A549 (cell line): ENCODE measurements at regions not wholly inside any gene's neighbourhood (a gene's known extent, or its start where the extent isn't known, plus 50 kb on each side); places are given as distances from the start of the nearest gene placed in this dataset.

ENCODE experiments used
- ATAC-seq, 2 experiments: fragments of 200-7000 bp in 1 of 2; fragments of >200 bp in 1 of 2; cut with Nextera tagmentation in 1 of 2; cut with Tn5 transposase in 1 of 2; 3 replicates each; pipeline versions ENCODE4 v1.8.0 to v1.9.1; 2018 to 2020; ENCODE audit warnings: mild to moderate bottlenecking in 1 of 2, moderate library complexity in 1 of 2
- CTCF ChIA-PET: fragments of 300-600 bp; sonication (Branson Sonifier 250); formaldehyde crosslinking; extraction: SDS; loops from one replicate; lab custom pipeline; 2021; ENCODE audit warnings: antibody characterized with exemption, inconsistent platforms; lab: Yijun Ruan, JAX
- POLR2A ChIA-PET: fragments of 350-600 bp; formaldehyde crosslinking; extraction: SDS; loops from one replicate; lab custom pipeline; 2021; ENCODE audit warnings: antibody characterized with exemption, inconsistent platforms; lab: Yijun Ruan, JAX
- DNase-seq, 2 experiments: peaks; one replicate each; pipeline versions ENCODE4 v3.0.0 to v3.0.0-alpha.2; 2011 to 2016; ENCODE audit warnings: low read depth in 1 of 2, low spot score in 1 of 2
- FAIRE-seq: peaks from 2 replicates; lab custom pipeline; 2011; peaks lifted over from hg19 to GRCh38; lab: Jason Lieb, UNC
- H3K27ac ChIP-seq, 2 experiments: fragments of >200 bp; sonication (Bioruptor Twin); formaldehyde crosslinking; 3 replicates each; pipeline ENCODE4 v1.5.1; 2016 to 2017
- H3K4me1 ChIP-seq: fragments of >200 bp; sonication (Bioruptor Twin); formaldehyde crosslinking; 3 replicates; pipeline ENCODE4 v1.6.1; 2016
- H3K4me2 ChIP-seq: fragments of >200 bp; sonication (Bioruptor Twin); formaldehyde crosslinking; 3 replicates; pipeline ENCODE4 v1.6.1; 2016
- H3K4me3 ChIP-seq: fragments of >200 bp; sonication (Bioruptor Twin); formaldehyde crosslinking; 3 replicates; pipeline ENCODE4 v1.5.1; 2016
- H3K9me3 ChIP-seq: fragments of >200 bp; sonication (Bioruptor Twin); formaldehyde crosslinking; 3 replicates; pipeline ENCODE4 v1.6.1; 2016
- BCL3 ChIP-seq: fragments of >200 bp; sonication (Bioruptor Twin); formaldehyde crosslinking; IDR thresholded peaks from 3 replicates; pipeline ENCODE4 v1.6.1; 2016
- CEBPB ChIP-seq, 2 experiments: fragments of >200 bp in 1 of 2; sonication (Bioruptor Twin) in 1 of 2; formaldehyde crosslinking in 1 of 2; IDR thresholded peaks; 2 replicates each; pipeline ENCODE4 v1.6.1; 2012 to 2016
- EHF ChIP-seq: fragments of 250-450 bp; sonication (Bioruptor Pico); IDR thresholded peaks from 2 replicates; pipeline ENCODE4 v1.5.0; 2020; ENCODE audit warnings: mild to moderate bottlenecking
- ESRRA ChIP-seq: fragments of 150-350 bp; IDR thresholded peaks from 2 replicates; pipeline ENCODE4 v1.6.1; 2014; ENCODE audit warnings: mild to moderate bottlenecking, low read length, borderline replicate concordance
- FOSB ChIP-seq: fragments of 250-450 bp; sonication (Bioruptor Pico); IDR thresholded peaks from 2 replicates; pipeline ENCODE4 v1.5.0; 2020; ENCODE audit warnings: mild to moderate bottlenecking, moderate library complexity
- HDAC2 ChIP-seq: fragments of 200-600 bp; sonication (generic); IDR thresholded peaks from 2 replicates; pipeline ENCODE4 v1.6.1; 2016
- HOXB5 ChIP-seq: fragments of 250-450 bp; sonication (Bioruptor Pico); IDR thresholded peaks from 2 replicates; pipeline ENCODE4 v1.5.0; 2020; ENCODE audit warnings: mild to moderate bottlenecking, moderate library complexity
- JUN ChIP-seq, 2 experiments: fragments of >200 bp; sonication (Bioruptor Twin); formaldehyde crosslinking; IDR thresholded peaks; 2 replicates in 1 of 2; 3 replicates in 1 of 2; pipeline ENCODE4 v1.6.1; 2016 to 2017
- KDM5A ChIP-seq: fragments of 200-600 bp; sonication (generic); IDR thresholded peaks from 2 replicates; pipeline ENCODE4 v1.6.1; 2016; ENCODE audit warnings: antibody characterized with exemption, mild to moderate bottlenecking
- MAFK ChIP-seq: fragments of 450-650 bp; IDR thresholded peaks from 2 replicates; pipeline ENCODE4 v1.6.1; 2014; ENCODE audit not compliant: partially characterized antibody
- MAX ChIP-seq: IDR thresholded peaks from 2 replicates; pipeline ENCODE4 v1.6.1; 2012
- MYC ChIP-seq: IDR thresholded peaks from 2 replicates; pipeline ENCODE4 v1.6.1; 2012; ENCODE audit warnings: mild to moderate bottlenecking, inconsistent platforms, low read length, improper control_type of control experiment, borderline replicate concordance
- NR3C1 ChIP-seq: fragments of >200 bp; sonication (Bioruptor Twin); formaldehyde crosslinking; IDR thresholded peaks from 3 replicates; pipeline ENCODE4 v1.6.1; 2017
- PHF8 ChIP-seq: fragments of 200-600 bp; sonication (generic); IDR thresholded peaks from 2 replicates; pipeline ENCODE4 v1.6.1; 2016; ENCODE audit warnings: low read depth, mild to moderate bottlenecking, antibody characterized with exemption, moderate library complexity, borderline replicate concordance
- POLR2A ChIP-seq: IDR thresholded peaks from 2 replicates; pipeline ENCODE4 v1.6.1; 2012; ENCODE audit warnings: mild to moderate bottlenecking, low read length
- RCOR1 ChIP-seq: fragments of 150-350 bp; IDR thresholded peaks from 2 replicates; pipeline ENCODE4 v1.6.1; 2014; ENCODE audit warnings: antibody characterized with exemption, low read length, low read depth
- RNF2 ChIP-seq: fragments of 200-600 bp; sonication (generic); IDR thresholded peaks from 2 replicates; pipeline ENCODE4 v1.6.1; 2016; ENCODE audit warnings: low read depth, mild to moderate bottlenecking, antibody characterized with exemption, moderate library complexity, borderline replicate concordance
- SMC3 ChIP-seq: fragments of >200 bp; sonication (Bioruptor Twin); formaldehyde crosslinking; IDR thresholded peaks from 3 replicates; pipeline ENCODE4 v1.6.1; 2018; ENCODE audit warnings: inconsistent platforms
- ZFP36 ChIP-seq: fragments of 450-650 bp; IDR thresholded peaks from 2 replicates; pipeline ENCODE4 v1.6.1; 2014; ENCODE audit warnings: borderline replicate concordance; ENCODE audit not compliant: partially characterized antibody
- WGBS: methylation state at CpG from one replicate; pipeline ENCODE4 v1.1.6; 2017; ENCODE audit errors: missing lambda C conversion rate; 5-methylcytosine and 5-hydroxymethylcytosine counted together
- TF ChIP-seq, protein P1 (sequence below): IDR thresholded peaks from 2 replicates; pipeline ENCODE4 v1.6.1; 2012; ENCODE audit warnings: low read depth, borderline replicate concordance
- TF ChIP-seq, protein P2 (sequence below): fragments of 250-450 bp; sonication (Bioruptor Pico); IDR thresholded peaks from 2 replicates; pipeline ENCODE4 v1.5.0; 2020; ENCODE audit warnings: low read depth, mild to moderate bottlenecking, moderate library complexity
- TF ChIP-seq, protein P3 (sequence below): fragments of 150-350 bp; IDR thresholded peaks from 2 replicates; pipeline ENCODE4 v1.6.1; 2014; ENCODE audit warnings: low read depth, mild to moderate bottlenecking, low read length

GRCh38 chr2:161522796-161523195 lies 101.4 kb upstream of the SLC4A10 start:
- no peaks in the 10 kb centered on the region for H3K4me1 ChIP-seq
- H3K4me2 ChIP-seq: no peak overlapping the region
- DNase-seq: no peak
- H3K9me3 ChIP-seq: no peaks in the 10 kb centered on the region
- no peak for FAIRE-seq
- no peak overlapping the region for H3K4me3 ChIP-seq
- H3K27ac ChIP-seq: no peak overlapping the region
- TF ChIP-seq HOXB5 (CRISPR knock-in tag) (no peak), EHF (no peak), CEBPB (IDR thresholded peaks at IDR 0.05) (no peak), MYC (no peak), ZFP36 (no peak), HDAC2 (no peak), RNF2 (no peak), NR3C1 (no peak), PHF8 (no peak), SMC3 (no peak), MAX (no peak), JUN (IDR thresholded peaks at IDR 0.05) (no peak)
- TF ChIP-seq, protein P1, sequence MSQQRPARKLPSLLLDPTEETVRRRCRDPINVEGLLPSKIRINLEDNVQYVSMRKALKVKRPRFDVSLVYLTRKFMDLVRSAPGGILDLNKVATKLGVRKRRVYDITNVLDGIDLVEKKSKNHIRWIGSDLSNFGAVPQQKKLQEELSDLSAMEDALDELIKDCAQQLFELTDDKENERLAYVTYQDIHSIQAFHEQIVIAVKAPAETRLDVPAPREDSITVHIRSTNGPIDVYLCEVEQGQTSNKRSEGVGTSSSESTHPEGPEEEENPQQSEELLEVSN: no peak
- TF ChIP-seq, protein P2, sequence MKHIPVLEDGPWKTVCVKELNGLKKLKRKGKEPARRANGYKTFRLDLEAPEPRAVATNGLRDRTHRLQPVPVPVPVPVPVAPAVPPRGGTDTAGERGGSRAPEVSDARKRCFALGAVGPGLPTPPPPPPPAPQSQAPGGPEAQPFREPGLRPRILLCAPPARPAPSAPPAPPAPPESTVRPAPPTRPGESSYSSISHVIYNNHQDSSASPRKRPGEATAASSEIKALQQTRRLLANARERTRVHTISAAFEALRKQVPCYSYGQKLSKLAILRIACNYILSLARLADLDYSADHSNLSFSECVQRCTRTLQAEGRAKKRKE (CRISPR knock-in tag): no peak
- POLR2A ChIA-PET: no interaction called here
- no peak for ATAC-seq
- CTCF ChIA-PET: no interaction called here

GRCh38 chr2:161533218-161533617 lies 91.0 kb upstream of the SLC4A10 start:
- Histone ChIP-seq H3K4me3 (no peak overlapping the region), H3K4me1 (no peaks in the 10 kb centered on the region), H3K4me2 (no peak overlapping the region), H3K27ac (no peak overlapping the region), H3K9me3 (no peaks in the 10 kb centered on the region)
- ChIA-PET CTCF (no interaction called here), POLR2A (no interaction called here)
- TF ChIP-seq POLR2A (no peak), KDM5A (no peak), ESRRA (no peak), FOSB (no peak), MYC (no peak), RCOR1 (no peak)
- FAIRE-seq (no peak), ATAC-seq (no peak), DNase-seq (no peak)
- WGBS: 63% methylated on average over 1 of the region's 1 CpG

DNA sequence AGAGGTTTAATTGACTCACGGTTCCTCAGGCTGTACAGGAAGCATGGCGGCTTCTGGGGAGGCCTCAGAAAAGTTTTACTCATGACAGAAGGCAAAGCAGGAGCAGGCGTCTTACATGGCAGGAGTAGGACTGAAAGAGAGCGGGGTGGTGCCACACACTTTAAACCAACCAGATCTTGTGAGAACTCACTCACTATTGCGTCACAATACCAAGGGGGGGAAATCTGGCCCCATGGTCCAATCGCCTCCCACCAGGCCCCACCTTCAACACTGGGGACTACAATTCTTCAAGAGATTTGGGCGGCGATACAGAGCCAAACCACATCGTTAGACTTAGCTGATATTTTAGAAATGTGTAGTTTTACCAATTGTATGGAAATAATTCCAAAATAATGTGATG lies 77.6 kb upstream of the SLC4A10 start:
- no peaks in the 10 kb centered on the region for H3K9me3 ChIP-seq
- no peaks in the 10 kb centered on the region for H3K4me1 ChIP-seq
- no peak overlapping the region for H3K27ac ChIP-seq
- ChIA-PET CTCF (no interaction called here), POLR2A (no interaction called here)
- FAIRE-seq (no peak), ATAC-seq (no peak)
- WGBS: 51% methylated on average over 9 of the region's 9 CpGs
- no peak overlapping the region for H3K4me3 ChIP-seq
- TF ChIP-seq MAX (no peak), BCL3 (no peak)
- TF ChIP-seq, all 56 proteins: peak for 0
- DNase-seq: no peak
- no peak overlapping the region for H3K4me2 ChIP-seq

GRCh38 chr2:161547130-161547529 lies 77.1 kb upstream of the SLC4A10 start:
- H3K4me1 ChIP-seq: no peaks in the 10 kb centered on the region
- TF ChIP-seq, protein P3, sequence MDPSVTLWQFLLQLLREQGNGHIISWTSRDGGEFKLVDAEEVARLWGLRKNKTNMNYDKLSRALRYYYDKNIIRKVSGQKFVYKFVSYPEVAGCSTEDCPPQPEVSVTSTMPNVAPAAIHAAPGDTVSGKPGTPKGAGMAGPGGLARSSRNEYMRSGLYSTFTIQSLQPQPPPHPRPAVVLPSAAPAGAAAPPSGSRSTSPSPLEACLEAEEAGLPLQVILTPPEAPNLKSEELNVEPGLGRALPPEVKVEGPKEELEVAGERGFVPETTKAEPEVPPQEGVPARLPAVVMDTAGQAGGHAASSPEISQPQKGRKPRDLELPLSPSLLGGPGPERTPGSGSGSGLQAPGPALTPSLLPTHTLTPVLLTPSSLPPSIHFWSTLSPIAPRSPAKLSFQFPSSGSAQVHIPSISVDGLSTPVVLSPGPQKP: no peak
- peak; percentile 53 for TF ChIP-seq MAFK
- TF ChIP-seq ZFP36: no peak
- TF ChIP-seq, all 56 proteins: peak for 1
- FAIRE-seq (no peak), DNase-seq (no peak), ATAC-seq (no peak)
- POLR2A ChIA-PET: interaction anchor here (0.7 kb wide), 1 partner anchor 308 kb away, joined by 3 read pairs; no protein-coding TSS in a partner anchor
- H3K4me2 ChIP-seq: no peak overlapping the region
- H3K27ac ChIP-seq: no peak overlapping the region
- WGBS: 18% methylated on average over 4 of the region's 4 CpGs
- no peak overlapping the region for H3K4me3 ChIP-seq
- no peaks in the 10 kb centered on the region for H3K9me3 ChIP-seq
- CTCF ChIA-PET: no interaction called here
